ENCODE measurements at regions not wholly inside any gene's neighbourhood (a gene's known extent, or its start where the extent isn't known, plus 50 kb on each side); places are given as distances from the start of the nearest gene placed in this dataset.

- no peak for TF ChIP-seq ZNF274 (IDR thresholded peaks at IDR 0.05; ENCODE audit: low read depth, low read length)
- no peak for TF ChIP-seq SUZ12 (IDR thresholded peaks at IDR 0.05; ENCODE audit: extremely low read depth, insufficient read depth, insufficient read length)
Measured at GRCh38 chr6:71585472-71585871, 296.9 kb downstream of the OGFRL1 start.

All from NT2/D1 (cell line).